Endothelial cell of umbilical vein (primary cell): ENCODE measurements at regions not wholly inside any gene's neighbourhood (a gene's known extent, or its start where the extent isn't known, plus 50 kb on each side); places are given as distances from the start of the nearest gene placed in this dataset.

Experiments
- CTCF ChIP-seq, 2 donors: IDR thresholded peaks; 1 replicate in 1 of 2; 2 replicates in 1 of 2; pipeline ENCODE4 v1.5.1; 2011; ENCODE audit warnings: low read length in 2 of 2, mild to moderate bottlenecking in 2 of 2, moderate library complexity in 2 of 2, control low read depth in 1 of 2, inconsistent platforms in 1 of 2, low read depth in 1 of 2; ENCODE audit not compliant: insufficient read depth in 1 of 2; ENCODE audit errors: extremely low read depth in 1 of 2
- EZH2 ChIP-seq: IDR thresholded peaks from 2 replicates; pipeline ENCODE4 v1.6.1; 2012; ENCODE audit warnings: borderline replicate concordance, low read depth, mild to moderate bottlenecking, moderate library complexity, low read length, inconsistent platforms; ENCODE audit not compliant: severe bottlenecking
- MYC ChIP-seq: IDR thresholded peaks from one replicate; pipeline ENCODE4 v1.6.1; 2011; ENCODE audit warnings: mild to moderate bottlenecking, low read depth, low read length
- POLR2A ChIP-seq: IDR thresholded peaks from 2 replicates; pipeline ENCODE4 v1.6.1; 2012; ENCODE audit warnings: low read depth, mild to moderate bottlenecking, control low read depth, low read length
- POLR2AphosphoS5 ChIP-seq: IDR thresholded peaks from 2 replicates; pipeline ENCODE4 v1.6.1; 2012; ENCODE audit warnings: low read depth, mild to moderate bottlenecking, control low read depth, low read length, moderate library complexity; ENCODE audit not compliant: insufficient read depth

DNA sequence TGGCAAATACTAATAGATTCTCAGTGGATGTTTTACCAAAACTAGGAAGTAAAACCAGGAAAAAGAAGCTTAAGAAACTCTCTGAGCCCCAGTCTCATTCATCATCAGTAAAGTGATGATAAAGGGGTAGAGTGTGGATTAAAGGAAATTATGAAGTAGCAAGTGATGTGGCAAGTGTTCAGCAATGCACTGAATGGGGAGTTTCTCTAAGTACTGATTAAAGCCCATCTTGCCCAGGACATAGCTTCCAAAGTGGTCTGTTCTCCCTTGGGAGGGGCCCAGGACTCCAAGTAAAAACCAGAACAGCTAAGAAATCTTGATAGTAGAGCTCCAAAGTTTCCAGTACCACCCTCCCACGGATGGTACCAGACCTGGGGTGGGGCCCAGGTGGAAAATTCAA lies 137.3 kb downstream of the WNT5A start:
- no peak for TF ChIP-seq POLR2A
- no peak for TF ChIP-seq EZH2
- no peak for TF ChIP-seq CTCF (IDR thresholded peaks at IDR 0.05; ENCODE audit: extremely low read depth in 1 of 2, insufficient read depth in 1 of 2, low read depth in 1 of 2, low read length in 2 of 2)
- TF ChIP-seq POLR2AphosphoS5, result no peak
- no peak for TF ChIP-seq MYC
